ENCODE measurements at regions not wholly inside any gene's neighbourhood (a gene's known extent, or its start where the extent isn't known, plus 50 kb on each side); places are given as distances from the start of the nearest gene placed in this dataset.

GRCh38 chr2:17125989-17126620 is 392.1 kb downstream of the RAD51AP2 start:
- Mint-ChIP-seq H3K36me3 (ENCODE audit: low read depth) (no peaks in the 10 kb centered on the region), H3K4me1 (peaks cover 3% of the 10 kb centered on the region), H3K9me3 (no peaks in the 10 kb centered on the region), H3K27ac (no peak overlapping the region), H3K4me3 (no peak overlapping the region), H3K27me3 (ENCODE audit: insufficient read depth) (no peaks in the 10 kb centered on the region)
- TF ChIP-seq, protein P1, sequence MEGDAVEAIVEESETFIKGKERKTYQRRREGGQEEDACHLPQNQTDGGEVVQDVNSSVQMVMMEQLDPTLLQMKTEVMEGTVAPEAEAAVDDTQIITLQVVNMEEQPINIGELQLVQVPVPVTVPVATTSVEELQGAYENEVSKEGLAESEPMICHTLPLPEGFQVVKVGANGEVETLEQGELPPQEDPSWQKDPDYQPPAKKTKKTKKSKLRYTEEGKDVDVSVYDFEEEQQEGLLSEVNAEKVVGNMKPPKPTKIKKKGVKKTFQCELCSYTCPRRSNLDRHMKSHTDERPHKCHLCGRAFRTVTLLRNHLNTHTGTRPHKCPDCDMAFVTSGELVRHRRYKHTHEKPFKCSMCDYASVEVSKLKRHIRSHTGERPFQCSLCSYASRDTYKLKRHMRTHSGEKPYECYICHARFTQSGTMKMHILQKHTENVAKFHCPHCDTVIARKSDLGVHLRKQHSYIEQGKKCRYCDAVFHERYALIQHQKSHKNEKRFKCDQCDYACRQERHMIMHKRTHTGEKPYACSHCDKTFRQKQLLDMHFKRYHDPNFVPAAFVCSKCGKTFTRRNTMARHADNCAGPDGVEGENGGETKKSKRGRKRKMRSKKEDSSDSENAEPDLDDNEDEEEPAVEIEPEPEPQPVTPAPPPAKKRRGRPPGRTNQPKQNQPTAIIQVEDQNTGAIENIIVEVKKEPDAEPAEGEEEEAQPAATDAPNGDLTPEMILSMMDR (conservative IDR thresholded peaks at IDR 0.05) = no peak
- Histone ChIP-seq H3K9ac (ENCODE audit: extremely low read depth, low read length, poor library complexity, severe bottlenecking) (no peak overlapping the region), H3K36me3 (ENCODE audit: control insufficient read depth, insufficient read depth, low read length) (no peaks in the 10 kb centered on the region), H3K27ac (ENCODE audit: low read depth, low read length) (no peak overlapping the region), H3K4me1 (ENCODE audit: control insufficient read depth, insufficient read depth, low read length) (no peaks in the 10 kb centered on the region), H3K27me3 (ENCODE audit: control insufficient read depth, insufficient read depth, low read length, poor library complexity, severe bottlenecking) (no peaks in the 10 kb centered on the region), H3K9me3 (ENCODE audit: control insufficient read depth, low read length) (no peaks in the 10 kb centered on the region), H3K4me3 (ENCODE audit: low read length) (no peak overlapping the region)
- no peak for DNase-seq
- WGBS, 2 experiments (ENCODE audit: insufficient coverage in 1 of 2, insufficient read length in 1 of 2) = 85 to 94% methylated on average over 3 of the region's 4 CpGs

DNA sequence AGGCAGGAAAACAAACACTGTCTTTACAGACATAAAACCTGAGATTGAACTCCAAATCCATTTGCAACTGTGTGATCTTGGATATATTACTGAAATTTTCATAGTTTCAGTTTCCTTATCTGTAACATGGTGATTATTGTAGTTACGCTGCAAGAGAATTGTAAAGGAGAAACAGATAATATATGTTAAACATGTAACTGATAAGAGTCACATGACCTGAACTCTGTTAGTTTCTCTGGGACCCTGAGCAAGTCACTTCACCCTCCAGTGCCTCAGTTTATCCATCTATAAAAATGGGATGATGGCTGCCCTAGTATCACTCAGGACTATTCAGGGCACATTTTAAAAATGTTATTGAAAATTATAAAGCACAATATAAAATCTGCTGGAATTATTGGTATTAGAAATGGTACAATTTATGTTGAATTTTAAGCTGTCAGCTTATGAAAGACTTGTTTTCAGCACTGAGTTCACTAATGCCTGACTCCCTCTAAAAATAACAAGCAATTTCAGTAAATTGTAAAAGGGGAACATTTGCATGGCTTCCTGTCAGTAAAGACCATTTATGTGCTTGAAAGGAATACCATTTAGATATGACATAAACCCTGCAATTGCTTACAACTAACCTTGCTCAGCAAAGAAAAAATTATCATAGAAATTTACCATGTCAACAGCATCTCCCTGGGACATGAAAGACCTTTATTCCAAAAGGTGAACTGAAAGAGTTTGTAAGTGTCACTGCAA is 393.5 kb downstream of the RAD51AP2 start:
- Mint-ChIP-seq H3K27me3 (ENCODE audit: insufficient read depth) (no peaks in the 10 kb centered on the region), H3K4me3 (no peak overlapping the region), H3K4me1 (peaks cover 3% of the 10 kb centered on the region), H3K9me3 (no peaks in the 10 kb centered on the region), H3K36me3 (ENCODE audit: low read depth) (no peaks in the 10 kb centered on the region), H3K27ac (no peak overlapping the region)
- 96 to 100% methylated on average over 1 of the region's 1 CpG for WGBS, 2 experiments (ENCODE audit: insufficient coverage in 1 of 2, insufficient read length in 1 of 2)
- DNase-seq = no peak
- H3K27ac ChIP-seq (ENCODE audit: low read depth, low read length) = no peak overlapping the region
- H3K27me3 ChIP-seq (ENCODE audit: control insufficient read depth, insufficient read depth, low read length, poor library complexity, severe bottlenecking) = no peaks in the 10 kb centered on the region
- no peak overlapping the region for H3K4me3 ChIP-seq (ENCODE audit: low read length)
- H3K36me3 ChIP-seq (ENCODE audit: control insufficient read depth, insufficient read depth, low read length) = no peaks in the 10 kb centered on the region
- no peaks in the 10 kb centered on the region for H3K4me1 ChIP-seq (ENCODE audit: control insufficient read depth, insufficient read depth, low read length)
- TF ChIP-seq, protein P1 (conservative IDR thresholded peaks at IDR 0.05) = no peak
- H3K9ac ChIP-seq (ENCODE audit: extremely low read depth, low read length, poor library complexity, severe bottlenecking) = no peak overlapping the region
- no peaks in the 10 kb centered on the region for H3K9me3 ChIP-seq (ENCODE audit: control insufficient read depth, low read length)

DNA sequence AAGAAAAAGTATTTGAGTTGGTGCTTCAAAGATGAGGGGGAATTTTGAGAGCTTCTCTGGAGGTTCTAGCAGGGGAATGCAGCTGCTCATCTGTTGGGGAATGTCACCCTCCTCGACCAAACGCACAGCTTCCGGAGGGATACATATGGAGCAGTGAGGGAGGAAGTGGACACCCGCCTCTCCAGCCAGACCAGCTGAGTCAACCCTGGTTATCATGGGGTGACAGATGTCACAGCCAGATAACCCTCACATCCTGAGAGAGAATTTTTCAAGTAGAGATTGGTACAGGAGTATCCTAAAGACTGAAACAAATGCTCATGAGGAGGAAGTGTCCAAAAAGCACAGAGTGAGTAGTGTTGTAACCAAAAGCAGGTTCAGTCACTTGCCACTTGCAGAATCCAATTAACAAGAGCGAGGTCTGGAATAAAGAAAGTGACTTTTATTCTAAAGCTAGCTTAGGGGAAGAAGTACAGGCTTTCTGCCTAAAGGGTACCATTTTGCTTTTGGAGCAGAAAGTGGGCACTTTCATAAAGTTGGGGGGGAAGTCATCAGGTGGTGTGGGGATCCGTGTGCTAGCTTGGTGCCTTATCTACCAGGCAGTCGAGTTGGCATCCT is 395.2 kb downstream of the RAD51AP2 start:
- Mint-ChIP-seq H3K4me3 (no peak overlapping the region), H3K27me3 (ENCODE audit: insufficient read depth) (no peaks in the 10 kb centered on the region), H3K9me3 (no peaks in the 10 kb centered on the region), H3K36me3 (ENCODE audit: low read depth) (no peaks in the 10 kb centered on the region), H3K27ac (no peak overlapping the region), H3K4me1 (peaks cover 2% of the 10 kb centered on the region)
- Histone ChIP-seq H3K4me1 (ENCODE audit: control insufficient read depth, insufficient read depth, low read length) (no peaks in the 10 kb centered on the region), H3K36me3 (ENCODE audit: control insufficient read depth, insufficient read depth, low read length) (no peaks in the 10 kb centered on the region), H3K27ac (ENCODE audit: low read depth, low read length) (no peak overlapping the region), H3K27me3 (ENCODE audit: control insufficient read depth, insufficient read depth, low read length, poor library complexity, severe bottlenecking) (no peaks in the 10 kb centered on the region), H3K4me3 (ENCODE audit: low read length) (no peak overlapping the region), H3K9ac (ENCODE audit: extremely low read depth, low read length, poor library complexity, severe bottlenecking) (no peak overlapping the region), H3K9me3 (ENCODE audit: control insufficient read depth, low read length) (no peaks in the 10 kb centered on the region)
- TF ChIP-seq, protein P1 (conservative IDR thresholded peaks at IDR 0.05) = no peak
- 93 to 100% methylated on average over 4 to 7 of the region's 7 CpGs for WGBS, 2 experiments (ENCODE audit: insufficient coverage in 1 of 2, insufficient read length in 1 of 2)
- DNase-seq = no peak

All from endodermal cell (in vitro differentiated cells).